SIG-M5 treated with dmso at 0.1 percent for 504 hours (cell line): ENCODE measurements at regions not wholly inside any gene's neighbourhood (a gene's known extent, or its start where the extent isn't known, plus 50 kb on each side); places are given as distances from the start of the nearest gene placed in this dataset.

ENCODE experiments used
- DNase-seq: peaks from one replicate; lab custom pipeline; 2025; ENCODE audit not compliant: unreplicated experiment; lab: John Stamatoyannopoulos, UW

GRCh38 chr5:29379619-29380018 lies 1813.9 kb upstream of the CDH6 start:
- DNase-seq, result no peak

- no peak for DNase-seq
These were observed 1815.4 kb upstream of the CDH6 start for GRCh38 chr5:29378104-29378503.

- no peak for DNase-seq
These were observed 1823.2 kb upstream of the CDH6 start for GRCh38 chr5:29370248-29370647.

- peak; percentile 12 for DNase-seq
These were observed 1826.2 kb upstream of the CDH6 start for GRCh38 chr5:29367176-29367833.

GRCh38 chr5:29351170-29351569 lies 1842.3 kb upstream of the CDH6 start:
- DNase-seq, result no peak

GRCh38 chr5:29337030-29337429 lies 1856.5 kb upstream of the CDH6 start:
- DNase-seq, result no peak

GRCh38 chr5:29321591-29321990 lies 1871.9 kb upstream of the CDH6 start:
- no peak for DNase-seq

- DNase-seq, result no peak
These were observed 1884.1 kb upstream of the CDH6 start for GRCh38 chr5:29309359-29309758.

- no peak for DNase-seq
These were observed 1886.0 kb upstream of the CDH6 start for GRCh38 chr5:29307478-29307877.

- DNase-seq, result no peak
These were observed 1888.9 kb upstream of the CDH6 start for GRCh38 chr5:29304545-29304944.

- no peak for DNase-seq
These were observed 1896.9 kb upstream of the CDH6 start for GRCh38 chr5:29296548-29296947.

- DNase-seq, result no peak
These were observed 1915.8 kb upstream of the CDH6 start for GRCh38 chr5:29277642-29278041.

GRCh38 chr5:29276371-29276770 lies 1917.1 kb upstream of the CDH6 start:
- DNase-seq, result no peak

GRCh38 chr5:29263915-29264351 lies 1929.6 kb upstream of the CDH6 start:
- no peak for DNase-seq

- DNase-seq, result no peak
These were observed 1931.0 kb upstream of the CDH6 start for GRCh38 chr5:29262339-29263123.

- no peak for DNase-seq
These were observed 1932.3 kb upstream of the CDH6 start for GRCh38 chr5:29261213-29261612.

GRCh38 chr5:29252390-29252789 lies 1941.1 kb upstream of the CDH6 start:
- DNase-seq, result no peak

GRCh38 chr5:29247346-29248028 lies 1946.0 kb upstream of the CDH6 start:
- DNase-seq, result no peak

GRCh38 chr5:29240379-29240778 lies 1953.1 kb upstream of the CDH6 start:
- no peak for DNase-seq

- no peak for DNase-seq
These were observed 1953.9 kb upstream of the CDH6 start for GRCh38 chr5:29239606-29240005.

GRCh38 chr5:29238115-29238514 lies 1955.4 kb upstream of the CDH6 start:
- no peak for DNase-seq

- DNase-seq, result no peak
These were observed 1962.3 kb upstream of the CDH6 start for GRCh38 chr5:29231154-29231553.
